K562 (cell line): ENCODE measurements at regions not wholly inside any gene's neighbourhood (a gene's known extent, or its start where the extent isn't known, plus 50 kb on each side); places are given as distances from the start of the nearest gene placed in this dataset.

Experiments used
- ATAC-seq: fragments of 200-7000 bp; cut with Tn5 transposase; 3 replicates; pipeline ENCODE4 v1.9.1; 2020; ENCODE audit warnings: moderate library complexity
- BruUV-seq: library from RNA; stranded (reverse); fragments of 400-500 nt; replicated peaks from 2 replicates; lab custom pipeline; 2021; lab: Mats Ljungman, UMichigan
- CTCF ChIA-PET: fragments of 300-600 bp; formaldehyde crosslinking; extraction: SDS; loops from one replicate; lab custom pipeline; 2021; ENCODE audit warnings: low intra/inter-chr PET ratio; lab: Yijun Ruan, JAX
- POLR2A ChIA-PET: fragments of 300-600, 350-650 bp; sonication (Branson Sonifier 250); formaldehyde crosslinking; extraction: SDS; loops from one replicate; lab custom pipeline; 2021; ENCODE audit warnings: antibody characterized with exemption, inconsistent platforms; lab: Yijun Ruan, JAX
- DNase-seq, 4 experiments: peaks; one replicate each; pipeline versions ENCODE4 v3.0.0 to v3.0.0-alpha.2; 2011 to 2018; ENCODE audit warnings: low spot score in 3 of 4, mixed read lengths in 3 of 4; ENCODE audit errors: extremely low read depth in 1 of 4
- FAIRE-seq: peaks from 2 replicates; lab custom pipeline; 2011; peaks lifted over from hg19 to GRCh38; lab: Jason Lieb, UNC
- H2AFZ ChIP-seq: 2 replicates; pipeline ENCODE4 v1.6.0; 2011; ENCODE audit warnings: low read depth, low read length, control low read depth, inconsistent platforms
- H3K27ac ChIP-seq: fragments of 200-600 bp; 3 replicates; pipeline ENCODE4 v1.8.0; 2011; ENCODE audit warnings: low read depth, mild to moderate bottlenecking, control low read depth, inconsistent platforms, low read length, moderate library complexity, mixed read lengths; ENCODE audit errors: extremely low read depth
- H3K27me3 ChIP-seq, 2 experiments: fragments of 300-600 bp in 1 of 2; 2 replicates in 1 of 2; 3 replicates in 1 of 2; pipeline versions ENCODE4 v1.6.0 to v1.8.0; 2011; ENCODE audit warnings: inconsistent platforms in 2 of 2, low read length in 2 of 2, mild to moderate bottlenecking in 1 of 2, mixed read lengths in 1 of 2, moderate library complexity in 1 of 2; ENCODE audit not compliant: control insufficient read depth in 2 of 2, insufficient read depth in 2 of 2
- H3K36me3 ChIP-seq: fragments of 300-600 bp; 3 replicates; pipeline ENCODE4 v1.8.0; 2011; ENCODE audit warnings: mild to moderate bottlenecking, low read length, inconsistent platforms; ENCODE audit not compliant: control insufficient read depth, insufficient read depth
- H3K4me1 ChIP-seq, 2 experiments: fragments of 200-600 bp in 1 of 2; replicated peaks in 1 of 2; 2 replicates in 1 of 2; 3 replicates in 1 of 2; pipeline versions ENCODE4 v1.5.1 to v1.8.0; 2011; ENCODE audit warnings: inconsistent platforms in 2 of 2, low read length in 2 of 2, mild to moderate bottlenecking in 1 of 2, mixed read lengths in 1 of 2, moderate library complexity in 1 of 2; ENCODE audit not compliant: control insufficient read depth in 2 of 2, insufficient read depth in 2 of 2
- H3K4me2 ChIP-seq: 2 replicates; pipeline ENCODE4 v1.6.1; 2011; ENCODE audit warnings: low read length, control low read depth, inconsistent platforms, mixed read lengths; ENCODE audit not compliant: insufficient read depth
- H3K4me3 ChIP-seq: fragments of 200-600 bp; sonication (generic), shearing (Covaris generic); 2 replicates; pipeline ENCODE4 v1.5.1; 2016; ENCODE audit warnings: control low read depth, inconsistent platforms
- H3K79me2 ChIP-seq: fragments of 200-600 bp; 3 replicates; pipeline ENCODE4 v1.8.0; 2011; ENCODE audit warnings: low read length, inconsistent platforms; ENCODE audit not compliant: control insufficient read depth, insufficient read depth
- H3K9ac ChIP-seq, 2 experiments: 2 replicates each; pipeline versions ENCODE4 v1.6.0 to v1.6.1; 2011; ENCODE audit warnings: low read depth in 2 of 2, low read length in 2 of 2, control low read depth in 1 of 2, inconsistent platforms in 1 of 2, mild to moderate bottlenecking in 1 of 2, mixed read lengths in 1 of 2; ENCODE audit not compliant: insufficient read depth in 1 of 2
- H3K9me1 ChIP-seq: one replicate; pipeline ENCODE4 v1.6.0; 2011; ENCODE audit warnings: inconsistent platforms, mild to moderate bottlenecking, low read length, moderate library complexity; ENCODE audit not compliant: control insufficient read depth, insufficient read depth
- H3K9me3 ChIP-seq: replicated peaks from 2 replicates; pipeline ENCODE4 v1.5.1; 2011; ENCODE audit warnings: low read depth, low read length, inconsistent platforms; ENCODE audit not compliant: control insufficient read depth, insufficient read depth
- H4K20me1 ChIP-seq: replicated peaks from 2 replicates; pipeline ENCODE4 v1.6.1; 2011; ENCODE audit warnings: low read length, inconsistent platforms, mixed read lengths; ENCODE audit not compliant: control insufficient read depth, insufficient read depth
- CBFA2T3 ChIP-seq: fragments of 450-650 bp; IDR thresholded peaks from 2 replicates; pipeline ENCODE4 v1.6.1; 2017
- CEBPB ChIP-seq: fragments of 450-650 bp; IDR thresholded peaks from 2 replicates; pipeline ENCODE4 v1.6.1; 2016; ENCODE audit warnings: missing genetic modification characterization, missing compliant biosample characterization
- CEBPG ChIP-seq, 3 experiments: fragments of 200-800 bp in 1 of 3; sonication (Bioruptor generic) in 1 of 3; sonication (generic) in 1 of 3; formaldehyde crosslinking in 1 of 3; IDR thresholded peaks in 2 of 3; conservative IDR thresholded peaks in 1 of 3; 2 replicates each; pipeline versions ENCODE4 v1.6.1 to v1.8.0; 2016 to 2022; ENCODE audit warnings: missing compliant biosample characterization in 2 of 3, missing genetic modification characterization in 2 of 3, mild to moderate bottlenecking in 1 of 3, missing genetic modification reagents in 1 of 3
- CREBBP ChIP-seq: IDR thresholded peaks from one replicate; pipeline ENCODE4 v1.6.1; 2012; ENCODE audit warnings: low read depth, mild to moderate bottlenecking, control low read depth, inconsistent platforms, low read length
- FOXM1 ChIP-seq, 2 experiments: fragments of 450-650 bp in 1 of 2; sonication (generic) in 1 of 2; formaldehyde crosslinking in 1 of 2; IDR thresholded peaks; 2 replicates each; pipeline versions ENCODE4 v1.6.1 to v1.9.0; 2017 to 2022; ENCODE audit warnings: low read depth in 2 of 2, mild to moderate bottlenecking in 2 of 2, missing genetic modification reagents in 1 of 2, moderate library complexity in 1 of 2
- HMG20B ChIP-seq: fragments of 250-450 bp; sonication (Bioruptor Pico); IDR thresholded peaks from 2 replicates; pipeline ENCODE4 v1.5.0; 2021; ENCODE audit warnings: mild to moderate bottlenecking
- MED1 ChIP-seq: sonication (generic); formaldehyde crosslinking; IDR thresholded peaks from 2 replicates; pipeline ENCODE4 v1.8.1; 2023; ENCODE audit warnings: missing genetic modification reagents, borderline replicate concordance
- MLLT1 ChIP-seq, 2 experiments: fragments of 450-650 bp; IDR thresholded peaks; 2 replicates each; pipeline ENCODE4 v1.6.1; 2016
- SAFB2 ChIP-seq: fragments of 200-400 bp; formaldehyde crosslinking; IDR thresholded peaks from 2 replicates; pipeline ENCODE4 v1.6.1; 2018; ENCODE audit warnings: borderline replicate concordance, low read length, low read depth, moderate library complexity; ENCODE audit not compliant: severe bottlenecking
- SIN3B ChIP-seq: fragments of 450-650 bp; IDR thresholded peaks from 2 replicates; pipeline ENCODE4 v1.6.1; 2017; ENCODE audit warnings: low read depth, mild to moderate bottlenecking, moderate library complexity
- TGIF2 ChIP-seq: sonication (generic); formaldehyde crosslinking; IDR thresholded peaks from 2 replicates; pipeline ENCODE4 v1.8.1; 2022; ENCODE audit warnings: mild to moderate bottlenecking, missing genetic modification reagents, moderate library complexity
- VEZF1 ChIP-seq: fragments of 200-800 bp; sonication (Bioruptor generic); IDR thresholded peaks from 2 replicates; pipeline ENCODE4 v1.6.1; 2017; ENCODE audit warnings: missing genetic modification characterization, missing compliant biosample characterization
- ZKSCAN3 ChIP-seq: fragments of 250-450 bp; sonication (Bioruptor Pico); IDR thresholded peaks from 2 replicates; pipeline ENCODE4 v1.4.0; 2020
- WGBS: fragments of 100-300 bp; shearing (Covaris generic); methylation state at CpG from one replicate; pipeline ENCODE4 v1.1.6; 2016; ENCODE audit warnings: low coverage, mixed read lengths; ENCODE audit not compliant: insufficient coverage; ENCODE audit errors: missing lambda C conversion rate; 5-methylcytosine and 5-hydroxymethylcytosine counted together
- in situ Hi-C: fragments of 300-500 bp; cut with MboI; formaldehyde crosslinking; loops from 4 replicates; pipeline ENCODE4 v1.15.0; 2018; ENCODE audit warnings: inconsistent platforms, mixed read lengths
- intact Hi-C: fragments of 100-400 bp; cut with micrococcal nuclease; formaldehyde crosslinking; loops from 2 replicates; pipeline ENCODE4 v1.14.2; 2022

- no peak for FAIRE-seq
- Histone ChIP-seq H3K27ac (no peak overlapping the region), H3K9me3 (no peaks in the 10 kb centered on the region), H4K20me1 (no peaks in the 10 kb centered on the region), H3K4me2 (no peak overlapping the region), H3K36me3 (no peaks in the 10 kb centered on the region), H3K27me3 (no peaks in the 10 kb centered on the region), H3K4me3 (no peak overlapping the region), H3K79me2 (no peaks in the 10 kb centered on the region), H2AFZ (no peak overlapping the region), H3K9me1 (no peaks in the 10 kb centered on the region), H3K4me1 (no peaks in the 10 kb centered on the region), H3K9ac (no peak overlapping the region)
- CTCF ChIA-PET: no interaction called here
- in situ Hi-C loops: no loop called here
- intact Hi-C loops: no loop called here
- no peak for DNase-seq
- TF ChIP-seq ZKSCAN3 (CRISPR knock-in tag) (no peak), CREBBP (no peak), FOXM1 (IDR thresholded peaks at IDR 0.05; ENCODE audit: low read depth) (no peak), FOXM1 (CRISPR knock-in tag; IDR thresholded peaks at IDR 0.05; ENCODE audit: low read depth) (no peak), VEZF1 (no peak), SIN3B (no peak), MLLT1 (IDR thresholded peaks at IDR 0.05) (no peak), CBFA2T3 (no peak), HMG20B (CRISPR knock-in tag) (no peak), CEBPG (CRISPR knock-in tag; IDR thresholded peaks at IDR 0.05) (no peak), CEBPG (tag; conservative IDR thresholded peaks at IDR 0.05 in 1 of 2, IDR thresholded peaks at IDR 0.05 in 1 of 2) (peak in 1 of 2 experiments; percentile 82; a peak in 2 of 4 replicates), SAFB2 (no peak), CEBPB (tag) (peak; percentile 64), MED1 (CRISPR knock-in tag) (no peak), TGIF2 (CRISPR knock-in tag) (no peak)
- 0% methylated on average over 1 of the region's 1 CpG for WGBS
- BruUV-seq: no TSS peak
- no peak for ATAC-seq
- POLR2A ChIA-PET: no interaction called here
Measured at GRCh38 chr5:88428633-88429032, 160.0 kb upstream of the TMEM161B start.
